Mammary epithelial cell (primary cell): ENCODE measurements at regions not wholly inside any gene's neighbourhood (a gene's known extent, or its start where the extent isn't known, plus 50 kb on each side); places are given as distances from the start of the nearest gene placed in this dataset.

Source experiments
- EZH2 ChIP-seq: IDR thresholded peaks from 2 replicates; pipeline ENCODE4 v1.6.1; 2012; ENCODE audit warnings: low read length, inconsistent platforms, borderline replicate concordance
- TF ChIP-seq, protein P1 (sequence below), 2 donors: IDR thresholded peaks in 1 of 2; conservative IDR thresholded peaks in 1 of 2; 2 replicates each; pipeline ENCODE4 v1.5.1; 2011 to 2012; ENCODE audit warnings: inconsistent platforms in 2 of 2, low read length in 2 of 2, mild to moderate bottlenecking in 2 of 2, control low read depth in 1 of 2, low read depth in 1 of 2; ENCODE audit not compliant: insufficient read depth in 1 of 2; ENCODE audit errors: extremely low read depth in 1 of 2

DNA sequence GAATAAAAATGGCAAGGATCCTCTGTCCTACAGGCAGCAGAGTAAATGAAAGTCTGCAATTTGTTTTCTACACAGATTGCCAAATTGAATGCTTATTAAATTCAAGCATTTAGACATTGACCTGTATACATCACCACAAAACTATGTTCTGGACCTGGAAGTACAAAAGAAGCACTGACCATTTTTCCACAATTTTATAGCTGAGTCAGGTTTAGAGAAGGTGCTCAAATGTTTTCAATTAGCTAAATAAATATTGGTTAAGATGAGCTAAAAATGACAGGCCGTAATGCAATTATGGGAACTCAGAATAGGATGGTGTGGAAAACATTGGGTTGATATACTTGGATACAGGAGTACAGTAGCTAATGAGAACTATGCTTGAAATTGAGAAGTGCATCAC lies 490.7 kb upstream of the MEIS1 start:
- TF ChIP-seq, protein P1, sequence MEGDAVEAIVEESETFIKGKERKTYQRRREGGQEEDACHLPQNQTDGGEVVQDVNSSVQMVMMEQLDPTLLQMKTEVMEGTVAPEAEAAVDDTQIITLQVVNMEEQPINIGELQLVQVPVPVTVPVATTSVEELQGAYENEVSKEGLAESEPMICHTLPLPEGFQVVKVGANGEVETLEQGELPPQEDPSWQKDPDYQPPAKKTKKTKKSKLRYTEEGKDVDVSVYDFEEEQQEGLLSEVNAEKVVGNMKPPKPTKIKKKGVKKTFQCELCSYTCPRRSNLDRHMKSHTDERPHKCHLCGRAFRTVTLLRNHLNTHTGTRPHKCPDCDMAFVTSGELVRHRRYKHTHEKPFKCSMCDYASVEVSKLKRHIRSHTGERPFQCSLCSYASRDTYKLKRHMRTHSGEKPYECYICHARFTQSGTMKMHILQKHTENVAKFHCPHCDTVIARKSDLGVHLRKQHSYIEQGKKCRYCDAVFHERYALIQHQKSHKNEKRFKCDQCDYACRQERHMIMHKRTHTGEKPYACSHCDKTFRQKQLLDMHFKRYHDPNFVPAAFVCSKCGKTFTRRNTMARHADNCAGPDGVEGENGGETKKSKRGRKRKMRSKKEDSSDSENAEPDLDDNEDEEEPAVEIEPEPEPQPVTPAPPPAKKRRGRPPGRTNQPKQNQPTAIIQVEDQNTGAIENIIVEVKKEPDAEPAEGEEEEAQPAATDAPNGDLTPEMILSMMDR (conservative IDR thresholded peaks at IDR 0.05 in 1 of 2, IDR thresholded peaks at IDR 0.05 in 1 of 2; ENCODE audit: extremely low read depth in 1 of 2, insufficient read depth in 1 of 2, low read depth in 1 of 2, low read length in 2 of 2) = no peak
- TF ChIP-seq EZH2 = no peak
